ENCODE measurements at regions not wholly inside any gene's neighbourhood (a gene's known extent, or its start where the extent isn't known, plus 50 kb on each side); places are given as distances from the start of the nearest gene placed in this dataset.

- H3K9me3 Mint-ChIP-seq = peaks cover 5% of the 10 kb centered on the region
- H3K36me3 Mint-ChIP-seq = peaks cover 5% of the 10 kb centered on the region
- no peaks in the 10 kb centered on the region for H3K27me3 Mint-ChIP-seq
- no peak for DNase-seq (ENCODE audit: extremely low spot score, unreplicated experiment)
- H3K27ac Mint-ChIP-seq = peak overlapping the region; percentile 79
- H3K4me3 Mint-ChIP-seq = no peak overlapping the region
- TF ChIP-seq CTCF (conservative IDR thresholded peaks at IDR 0.05) = no peak
- peaks cover 3% of the 10 kb centered on the region for H3K4me1 Mint-ChIP-seq (ENCODE audit: unreplicated experiment)
Observed at GRCh38 chr6:158879180-158879579, 60.0 kb upstream of the EZR start.

- DNase-seq (ENCODE audit: extremely low spot score, unreplicated experiment) = no peak
- peaks cover 5% of the 10 kb centered on the region for H3K36me3 Mint-ChIP-seq
- no peaks in the 10 kb centered on the region for H3K27me3 Mint-ChIP-seq
- no peak for TF ChIP-seq CTCF (conservative IDR thresholded peaks at IDR 0.05)
- peaks cover 5% of the 10 kb centered on the region for H3K9me3 Mint-ChIP-seq
- no peak overlapping the region for H3K27ac Mint-ChIP-seq
- H3K4me1 Mint-ChIP-seq (ENCODE audit: unreplicated experiment) = peaks cover 3% of the 10 kb centered on the region
- H3K4me3 Mint-ChIP-seq = no peak overlapping the region
Observed at GRCh38 chr6:158877716-158878115, 58.5 kb upstream of the EZR start.

- TF ChIP-seq CTCF (conservative IDR thresholded peaks at IDR 0.05) = no peak
- H3K9me3 Mint-ChIP-seq = peaks cover 5% of the 10 kb centered on the region
- no peaks in the 10 kb centered on the region for H3K27me3 Mint-ChIP-seq
- no peak for DNase-seq (ENCODE audit: extremely low spot score, unreplicated experiment)
- no peak overlapping the region for H3K4me3 Mint-ChIP-seq
- peaks cover 3% of the 10 kb centered on the region for H3K4me1 Mint-ChIP-seq (ENCODE audit: unreplicated experiment)
- H3K36me3 Mint-ChIP-seq = peaks cover 5% of the 10 kb centered on the region
- H3K27ac Mint-ChIP-seq = peak overlapping the region; percentile 50
Observed at GRCh38 chr6:158876886-158877285, 57.7 kb upstream of the EZR start.

GRCh38 chr6:158870649-158870957 is 51.4 kb upstream of the EZR start:
- peaks cover 12% of the 10 kb centered on the region for H3K9me3 Mint-ChIP-seq
- H3K4me1 Mint-ChIP-seq (ENCODE audit: unreplicated experiment) = peaks cover 21% of the 10 kb centered on the region
- peak overlapping the region; percentile 62 for H3K4me3 Mint-ChIP-seq
- DNase-seq (ENCODE audit: extremely low spot score, unreplicated experiment) = no peak
- H3K36me3 Mint-ChIP-seq = no peaks in the 10 kb centered on the region
- peaks cover 4% of the 10 kb centered on the region for H3K27me3 Mint-ChIP-seq
- H3K27ac Mint-ChIP-seq = peak overlapping the region; percentile 100
- no peak for TF ChIP-seq CTCF (conservative IDR thresholded peaks at IDR 0.05)

- peaks cover 24% of the 10 kb centered on the region for H3K4me1 Mint-ChIP-seq (ENCODE audit: unreplicated experiment)
- DNase-seq (ENCODE audit: extremely low spot score, unreplicated experiment) = no peak
- H3K9me3 Mint-ChIP-seq = peaks cover 12% of the 10 kb centered on the region
- peaks cover 4% of the 10 kb centered on the region for H3K27me3 Mint-ChIP-seq
- peak; percentile 18 for TF ChIP-seq CTCF (conservative IDR thresholded peaks at IDR 0.05)
- peak overlapping the region; percentile 100 for H3K27ac Mint-ChIP-seq
- peak overlapping the region; percentile 93 for H3K4me3 Mint-ChIP-seq
- H3K36me3 Mint-ChIP-seq = no peaks in the 10 kb centered on the region
Observed at GRCh38 chr6:158869826-158870648, 50.9 kb upstream of the EZR start.
